SK-N-SH treated with all-trans-retinoic acid at 6 μM for 48 hours (cell line): ENCODE measurements at regions not wholly inside any gene's neighbourhood (a gene's known extent, or its start where the extent isn't known, plus 50 kb on each side); places are given as distances from the start of the nearest gene placed in this dataset.

Source experiments
- CREB5 ChIP-seq: fragments of 250-450 bp; sonication (Bioruptor Pico); IDR thresholded peaks from 2 replicates; pipeline ENCODE4 v1.5.1; 2020; ENCODE audit warnings: low read depth, mild to moderate bottlenecking, moderate library complexity
- GLIS3 ChIP-seq: fragments of 250-450 bp; sonication (Bioruptor Pico); IDR thresholded peaks from 2 replicates; pipeline ENCODE4 v1.5.0; 2020; ENCODE audit warnings: mild to moderate bottlenecking, moderate library complexity
- OSR1 ChIP-seq: fragments of 250-450 bp; sonication (Bioruptor Pico); IDR thresholded peaks from 2 replicates; pipeline ENCODE4 v1.8.0; 2022; ENCODE audit warnings: moderate library complexity, mild to moderate bottlenecking, inconsistent platforms
- PATZ1 ChIP-seq: fragments of 250-450 bp; sonication (Bioruptor Pico); IDR thresholded peaks from 2 replicates; pipeline ENCODE4 v1.8.0; 2020; ENCODE audit warnings: mild to moderate bottlenecking, moderate library complexity, borderline replicate concordance
- RARB ChIP-seq: fragments of 250-450 bp; sonication (Bioruptor Pico); IDR thresholded peaks from 2 replicates; pipeline ENCODE4 v1.8.0; 2021; ENCODE audit warnings: mild to moderate bottlenecking, moderate library complexity
- SNAI2 ChIP-seq: fragments of 250-450 bp; sonication (Bioruptor Pico); IDR thresholded peaks from 2 replicates; pipeline ENCODE4 v1.5.0; 2020; ENCODE audit warnings: mild to moderate bottlenecking, moderate library complexity
- TOX ChIP-seq: fragments of 250-450 bp; sonication (Bioruptor Pico); IDR thresholded peaks from 2 replicates; pipeline ENCODE4 v1.8.0; 2021; ENCODE audit warnings: mild to moderate bottlenecking, moderate library complexity, borderline replicate concordance
- ZC3H10 ChIP-seq: fragments of 250-450 bp; sonication (Bioruptor Pico); IDR thresholded peaks from 2 replicates; pipeline ENCODE4 v1.5.1; 2021; ENCODE audit warnings: mild to moderate bottlenecking, moderate library complexity
- ZFP3 ChIP-seq: fragments of 250-450 bp; sonication (Bioruptor Pico); IDR thresholded peaks from 2 replicates; pipeline ENCODE4 v1.5.0; 2020; ENCODE audit warnings: mild to moderate bottlenecking, moderate library complexity
- ZFP30 ChIP-seq: fragments of 450-650 bp; formaldehyde crosslinking; IDR thresholded peaks from 2 replicates; pipeline ENCODE4 v1.5.0; 2022; ENCODE audit warnings: mild to moderate bottlenecking, moderate library complexity
- ZNF70 ChIP-seq: fragments of 450-650 bp; formaldehyde crosslinking; IDR thresholded peaks from 2 replicates; pipeline ENCODE4 v1.5.0; 2020; ENCODE audit warnings: mild to moderate bottlenecking, moderate library complexity

- no peak for TF ChIP-seq PATZ1
- no peak for TF ChIP-seq SNAI2 (CRISPR knock-in tag)
- TF ChIP-seq GLIS3 (CRISPR knock-in tag), result no peak
- no peak for TF ChIP-seq ZFP3 (CRISPR knock-in tag)
- no peak for TF ChIP-seq ZNF70 (CRISPR knock-in tag)
- TF ChIP-seq ZC3H10 (CRISPR knock-in tag), result no peak
- no peak for TF ChIP-seq OSR1
- no peak for TF ChIP-seq ZFP30
- no peak for TF ChIP-seq RARB
- TF ChIP-seq TOX, result no peak
- TF ChIP-seq CREB5 (CRISPR knock-in tag), result no peak
Measured at GRCh38 chr16:65772134-65772732, 594.3 kb upstream of the CDH5 start.
